ENCODE measurements at regions not wholly inside any gene's neighbourhood (a gene's known extent, or its start where the extent isn't known, plus 50 kb on each side); places are given as distances from the start of the nearest gene placed in this dataset.

- H3K36me3 Mint-ChIP-seq (ENCODE audit: low read depth) = no peaks in the 10 kb centered on the region
- no peaks in the 10 kb centered on the region for H3K9me3 Mint-ChIP-seq
- H3K27ac Mint-ChIP-seq = no peak overlapping the region
- no peak for TF ChIP-seq CTCF (IDR thresholded peaks at IDR 0.05; ENCODE audit: unreplicated experiment in 3 of 3)
- peaks cover 5% of the 10 kb centered on the region for H3K4me1 Mint-ChIP-seq
- no peaks in the 10 kb centered on the region for H3K27me3 Mint-ChIP-seq (ENCODE audit: low read depth)
- no peak overlapping the region for H3K4me3 Mint-ChIP-seq
Observed at GRCh38 chr16:64150193-64150592, 971.7 kb downstream of the CDH11 start.

- TF ChIP-seq CTCF (IDR thresholded peaks at IDR 0.05; ENCODE audit: unreplicated experiment in 3 of 3) = no peak
- Mint-ChIP-seq H3K9me3 (no peaks in the 10 kb centered on the region), H3K4me1 (peaks cover 6% of the 10 kb centered on the region), H3K27me3 (ENCODE audit: low read depth) (no peaks in the 10 kb centered on the region), H3K27ac (no peak overlapping the region), H3K36me3 (ENCODE audit: low read depth) (no peaks in the 10 kb centered on the region), H3K4me3 (no peak overlapping the region)
Observed at GRCh38 chr16:64149756-64150155, 972.1 kb downstream of the CDH11 start.

GRCh38 chr16:64148356-64148755 lies 973.5 kb downstream of the CDH11 start:
- Mint-ChIP-seq H3K9me3 (no peaks in the 10 kb centered on the region), H3K4me1 (peaks cover 11% of the 10 kb centered on the region), H3K4me3 (no peak overlapping the region), H3K36me3 (ENCODE audit: low read depth) (no peaks in the 10 kb centered on the region), H3K27me3 (ENCODE audit: low read depth) (no peaks in the 10 kb centered on the region), H3K27ac (no peak overlapping the region)
- no peak for TF ChIP-seq CTCF (IDR thresholded peaks at IDR 0.05; ENCODE audit: unreplicated experiment in 3 of 3)

- no peaks in the 10 kb centered on the region for H3K36me3 Mint-ChIP-seq (ENCODE audit: low read depth)
- no peak for TF ChIP-seq CTCF (IDR thresholded peaks at IDR 0.05; ENCODE audit: unreplicated experiment in 3 of 3)
Observed at GRCh38 chr16:64147941-64148340, 973.9 kb downstream of the CDH11 start.

GRCh38 chr16:64144617-64145016 lies 977.2 kb downstream of the CDH11 start:
- Mint-ChIP-seq H3K4me3 (no peak overlapping the region), H3K27ac (no peak overlapping the region), H3K9me3 (no peaks in the 10 kb centered on the region), H3K36me3 (ENCODE audit: low read depth) (no peaks in the 10 kb centered on the region), H3K27me3 (ENCODE audit: low read depth) (no peaks in the 10 kb centered on the region), H3K4me1 (peaks cover 6% of the 10 kb centered on the region)
- no peak for TF ChIP-seq CTCF (IDR thresholded peaks at IDR 0.05; ENCODE audit: unreplicated experiment in 3 of 3)

More at GRCh38 chr16:64147941-64148340, 973.9 kb downstream of the CDH11 start:
- H3K4me1 Mint-ChIP-seq = peaks cover 11% of the 10 kb centered on the region
- H3K9me3 Mint-ChIP-seq = no peaks in the 10 kb centered on the region
- no peak overlapping the region for H3K27ac Mint-ChIP-seq
- no peaks in the 10 kb centered on the region for H3K27me3 Mint-ChIP-seq (ENCODE audit: low read depth)
- H3K4me3 Mint-ChIP-seq = no peak overlapping the region

GRCh38 chr16:64138621-64139020 lies 983.2 kb downstream of the CDH11 start:
- Mint-ChIP-seq H3K9me3 (no peaks in the 10 kb centered on the region), H3K4me1 (peaks cover 6% of the 10 kb centered on the region), H3K36me3 (ENCODE audit: low read depth) (no peaks in the 10 kb centered on the region), H3K27ac (no peak overlapping the region), H3K27me3 (ENCODE audit: low read depth) (no peaks in the 10 kb centered on the region), H3K4me3 (no peak overlapping the region)
- TF ChIP-seq CTCF (IDR thresholded peaks at IDR 0.05; ENCODE audit: unreplicated experiment in 3 of 3) = no peak

All from nephron (organoid).